ENCODE measurements at regions not wholly inside any gene's neighbourhood (a gene's known extent, or its start where the extent isn't known, plus 50 kb on each side); places are given as distances from the start of the nearest gene placed in this dataset.
"Not testable (repeated sequence)": the region's sequence is repeated elsewhere in the genome, so short reads cannot be mapped to it uniquely, and the experiment has no call there.

DNA sequence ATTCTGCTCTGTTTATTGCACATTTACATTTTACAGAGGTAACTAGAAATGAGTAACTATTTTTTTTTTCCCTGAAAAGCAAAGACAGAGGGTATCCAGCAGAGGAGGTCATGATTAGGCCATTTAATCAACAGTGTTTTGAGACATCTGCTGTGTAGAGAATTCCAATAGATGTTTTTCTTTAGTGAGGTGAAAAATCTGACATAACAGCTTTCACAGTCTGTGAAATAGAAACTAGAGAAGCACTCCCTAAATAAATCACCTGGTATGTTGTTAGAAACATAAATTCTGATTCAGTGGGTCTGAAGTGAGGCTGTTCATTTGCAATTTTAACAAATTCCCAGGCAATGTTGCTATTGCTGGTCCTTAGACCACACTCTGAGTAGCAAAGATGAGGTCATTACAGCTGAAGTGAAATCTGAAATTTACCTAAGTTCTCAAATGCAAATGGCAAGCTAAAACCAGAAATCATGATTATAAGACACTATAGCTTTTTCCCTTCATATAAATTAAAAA, 329.2 kb upstream of the LRRC3B start:
- Mint-ChIP-seq H3K9me3 (peaks cover 2% of the 10 kb centered on the region), H3K4me1 (no peaks in the 10 kb centered on the region), H3K27me3 (ENCODE audit: low read depth) (no peaks in the 10 kb centered on the region), H3K27ac (ENCODE audit: unreplicated experiment) (no peak overlapping the region), H3K36me3 (ENCODE audit: low read depth) (no peaks in the 10 kb centered on the region), H3K4me3 (no peak overlapping the region)
- TF ChIP-seq, protein P1, sequence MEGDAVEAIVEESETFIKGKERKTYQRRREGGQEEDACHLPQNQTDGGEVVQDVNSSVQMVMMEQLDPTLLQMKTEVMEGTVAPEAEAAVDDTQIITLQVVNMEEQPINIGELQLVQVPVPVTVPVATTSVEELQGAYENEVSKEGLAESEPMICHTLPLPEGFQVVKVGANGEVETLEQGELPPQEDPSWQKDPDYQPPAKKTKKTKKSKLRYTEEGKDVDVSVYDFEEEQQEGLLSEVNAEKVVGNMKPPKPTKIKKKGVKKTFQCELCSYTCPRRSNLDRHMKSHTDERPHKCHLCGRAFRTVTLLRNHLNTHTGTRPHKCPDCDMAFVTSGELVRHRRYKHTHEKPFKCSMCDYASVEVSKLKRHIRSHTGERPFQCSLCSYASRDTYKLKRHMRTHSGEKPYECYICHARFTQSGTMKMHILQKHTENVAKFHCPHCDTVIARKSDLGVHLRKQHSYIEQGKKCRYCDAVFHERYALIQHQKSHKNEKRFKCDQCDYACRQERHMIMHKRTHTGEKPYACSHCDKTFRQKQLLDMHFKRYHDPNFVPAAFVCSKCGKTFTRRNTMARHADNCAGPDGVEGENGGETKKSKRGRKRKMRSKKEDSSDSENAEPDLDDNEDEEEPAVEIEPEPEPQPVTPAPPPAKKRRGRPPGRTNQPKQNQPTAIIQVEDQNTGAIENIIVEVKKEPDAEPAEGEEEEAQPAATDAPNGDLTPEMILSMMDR (conservative IDR thresholded peaks at IDR 0.05), result no peak
- DNase-seq (ENCODE audit: low read depth, low spot score), result no peak

DNA sequence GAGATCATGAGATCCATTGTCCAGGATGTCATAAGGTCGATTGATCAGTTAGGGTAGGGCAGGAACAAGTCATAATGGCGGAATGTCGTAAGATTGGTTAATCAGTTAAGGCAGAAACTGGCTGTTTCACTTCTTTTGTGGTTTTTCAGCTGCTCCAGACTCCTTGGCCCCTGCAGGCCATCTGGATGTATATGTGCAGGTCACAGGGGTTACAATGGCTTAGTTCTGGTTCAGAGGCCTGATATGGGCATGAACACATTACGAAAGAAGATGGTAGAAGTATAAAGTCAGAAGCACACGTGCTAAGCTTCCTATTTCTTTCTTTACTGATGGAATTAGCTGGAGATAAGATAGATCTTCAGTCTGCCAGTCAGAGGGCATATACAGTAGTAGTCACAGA, 315.4 kb upstream of the LRRC3B start:
- Mint-ChIP-seq H3K27ac (ENCODE audit: unreplicated experiment) (no peak overlapping the region), H3K27me3 (ENCODE audit: low read depth) (no peaks in the 10 kb centered on the region), H3K36me3 (ENCODE audit: low read depth) (no peaks in the 10 kb centered on the region), H3K4me1 (peaks cover 7% of the 10 kb centered on the region), H3K4me3 (no peak overlapping the region), H3K9me3 (peaks cover 7% of the 10 kb centered on the region)
- DNase-seq (ENCODE audit: low read depth, low spot score), result no peak
- TF ChIP-seq, protein P1 (conservative IDR thresholded peaks at IDR 0.05), result no peak

DNA sequence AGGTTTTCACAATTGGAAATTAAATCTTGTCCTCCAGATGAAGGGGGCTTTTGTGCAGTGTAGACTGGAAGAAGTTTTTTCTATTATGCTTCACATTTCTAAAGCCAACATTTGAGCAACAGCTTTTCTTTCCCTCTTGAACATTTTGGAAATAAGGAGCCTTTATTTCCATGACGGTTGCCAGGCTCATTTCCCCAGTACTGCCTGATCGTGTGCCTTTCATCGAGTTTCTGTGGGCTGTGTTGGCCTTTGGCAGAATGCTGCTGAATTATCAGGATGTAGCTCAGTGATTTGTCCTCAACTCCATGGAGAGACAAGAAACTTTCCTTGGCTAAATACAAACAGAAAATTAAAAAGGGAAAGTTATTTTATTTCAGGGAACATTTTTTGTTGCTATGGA, 314.8 kb upstream of the LRRC3B start:
- H3K9me3 Mint-ChIP-seq, result peaks cover 5% of the 10 kb centered on the region
- peaks cover 7% of the 10 kb centered on the region for H3K4me1 Mint-ChIP-seq
- H3K36me3 Mint-ChIP-seq (ENCODE audit: low read depth), result no peaks in the 10 kb centered on the region
- H3K27ac Mint-ChIP-seq (ENCODE audit: unreplicated experiment), result no peak overlapping the region
- no peak for DNase-seq (ENCODE audit: low read depth, low spot score)
- TF ChIP-seq, protein P1 (conservative IDR thresholded peaks at IDR 0.05), result no peak
- no peaks in the 10 kb centered on the region for H3K27me3 Mint-ChIP-seq (ENCODE audit: low read depth)
- H3K4me3 Mint-ChIP-seq, result no peak overlapping the region

DNA sequence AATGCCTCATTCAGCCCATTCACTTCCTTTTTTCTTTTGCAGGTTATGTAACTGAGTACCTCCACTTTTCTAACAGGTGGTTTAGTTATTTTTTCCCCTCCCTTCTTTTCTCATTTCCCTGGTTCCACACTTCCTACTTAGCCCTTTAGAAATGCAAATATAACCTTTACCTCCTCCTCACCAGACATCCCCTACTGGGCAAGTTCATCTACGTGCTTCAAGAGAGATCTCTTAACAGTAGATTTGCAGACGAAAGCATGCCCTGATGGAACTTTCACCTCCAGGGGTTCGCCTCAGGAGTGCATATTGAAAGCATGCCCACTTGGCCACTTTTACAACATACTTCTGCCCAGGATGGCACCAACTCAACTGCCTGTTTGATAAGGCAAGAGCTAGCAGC, 314.1 kb upstream of the LRRC3B start:
- Mint-ChIP-seq H3K9me3 (peaks cover 3% of the 10 kb centered on the region), H3K27ac (ENCODE audit: unreplicated experiment) (no peak overlapping the region), H3K4me3 (no peak overlapping the region), H3K36me3 (ENCODE audit: low read depth) (no peaks in the 10 kb centered on the region), H3K27me3 (ENCODE audit: low read depth) (no peaks in the 10 kb centered on the region), H3K4me1 (peaks cover 7% of the 10 kb centered on the region)
- no peak for DNase-seq (ENCODE audit: low read depth, low spot score)
- TF ChIP-seq, protein P1 (conservative IDR thresholded peaks at IDR 0.05), result no peak

DNA sequence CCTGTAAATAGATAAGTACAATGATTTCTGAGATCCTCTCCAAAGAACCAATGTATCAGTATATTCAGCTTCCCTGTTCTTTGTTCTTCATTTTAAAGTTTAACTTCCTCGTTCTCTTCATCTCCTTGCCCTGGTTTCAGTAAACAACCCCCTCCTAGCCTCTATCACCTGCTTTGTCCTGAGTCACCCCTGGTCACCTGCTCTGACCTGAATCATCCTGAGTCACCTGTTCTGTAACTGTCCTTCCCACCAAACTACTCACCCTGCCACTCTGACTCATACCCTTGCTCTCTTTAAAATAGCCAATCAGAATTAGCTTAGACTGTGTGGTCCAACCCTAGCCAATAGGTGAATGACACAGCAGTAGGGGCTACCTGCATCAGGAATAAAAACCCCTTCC, 313.0 kb upstream of the LRRC3B start:
- H3K4me1 Mint-ChIP-seq; H3K36me3 Mint-ChIP-seq (ENCODE audit: low read depth); H3K27ac Mint-ChIP-seq (ENCODE audit: unreplicated experiment); H3K4me3 Mint-ChIP-seq; DNase-seq (ENCODE audit: low read depth, low spot score); H3K27me3 Mint-ChIP-seq (ENCODE audit: low read depth); H3K9me3 Mint-ChIP-seq: not testable (repeated sequence)

DNA sequence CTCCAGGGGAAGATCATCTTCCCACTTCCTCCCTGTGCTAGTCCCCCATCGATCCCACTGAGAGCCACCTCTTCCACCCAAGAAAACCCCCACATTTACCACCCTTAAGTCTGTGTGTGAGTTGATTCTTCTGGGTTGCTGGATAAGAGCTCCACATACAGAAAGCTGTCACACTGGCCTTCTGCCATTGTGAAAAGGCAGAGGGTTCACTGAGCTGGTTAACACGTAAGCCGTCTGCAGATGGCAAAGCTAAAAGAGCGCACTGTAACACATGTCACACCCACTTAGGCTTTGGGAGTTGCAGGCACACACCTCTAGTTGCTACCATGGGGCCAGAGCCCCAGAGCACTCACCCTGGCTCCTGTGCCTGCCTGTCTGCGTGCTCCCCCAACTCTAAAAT, 309.8 kb upstream of the LRRC3B start:
- Mint-ChIP-seq H3K4me1 (no peaks in the 10 kb centered on the region), H3K9me3 (peaks cover 6% of the 10 kb centered on the region), H3K4me3 (no peak overlapping the region), H3K27me3 (ENCODE audit: low read depth) (no peaks in the 10 kb centered on the region), H3K27ac (ENCODE audit: unreplicated experiment) (no peak overlapping the region), H3K36me3 (ENCODE audit: low read depth) (no peaks in the 10 kb centered on the region)
- DNase-seq (ENCODE audit: low read depth, low spot score), result no peak
- TF ChIP-seq, protein P1 (conservative IDR thresholded peaks at IDR 0.05), result no peak

Measured in neural crest cell (in vitro differentiated cells).